ENCODE measurements at regions not wholly inside any gene's neighbourhood (a gene's known extent, or its start where the extent isn't known, plus 50 kb on each side); places are given as distances from the start of the nearest gene placed in this dataset.

DNA sequence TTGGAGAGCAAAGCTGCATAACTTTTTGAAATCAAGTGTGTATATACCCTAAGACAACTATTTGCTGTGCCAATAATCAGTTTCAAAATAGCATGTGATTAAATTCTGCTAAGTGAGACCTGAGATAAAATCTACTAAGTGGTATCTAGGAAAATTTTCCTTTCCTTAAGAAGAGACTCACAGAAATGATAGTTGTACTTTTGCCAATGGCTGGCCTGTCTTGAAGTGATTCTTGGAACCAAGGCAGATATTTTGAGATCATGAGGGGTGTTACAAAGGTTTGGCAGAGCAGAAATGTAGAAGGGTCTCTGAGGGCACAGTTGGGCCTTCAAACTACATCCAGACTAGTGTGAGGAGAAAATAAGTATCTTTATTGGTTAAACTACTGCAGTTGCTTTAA is 902.6 kb upstream of the TENM4 start:
- TF ChIP-seq, protein P1, sequence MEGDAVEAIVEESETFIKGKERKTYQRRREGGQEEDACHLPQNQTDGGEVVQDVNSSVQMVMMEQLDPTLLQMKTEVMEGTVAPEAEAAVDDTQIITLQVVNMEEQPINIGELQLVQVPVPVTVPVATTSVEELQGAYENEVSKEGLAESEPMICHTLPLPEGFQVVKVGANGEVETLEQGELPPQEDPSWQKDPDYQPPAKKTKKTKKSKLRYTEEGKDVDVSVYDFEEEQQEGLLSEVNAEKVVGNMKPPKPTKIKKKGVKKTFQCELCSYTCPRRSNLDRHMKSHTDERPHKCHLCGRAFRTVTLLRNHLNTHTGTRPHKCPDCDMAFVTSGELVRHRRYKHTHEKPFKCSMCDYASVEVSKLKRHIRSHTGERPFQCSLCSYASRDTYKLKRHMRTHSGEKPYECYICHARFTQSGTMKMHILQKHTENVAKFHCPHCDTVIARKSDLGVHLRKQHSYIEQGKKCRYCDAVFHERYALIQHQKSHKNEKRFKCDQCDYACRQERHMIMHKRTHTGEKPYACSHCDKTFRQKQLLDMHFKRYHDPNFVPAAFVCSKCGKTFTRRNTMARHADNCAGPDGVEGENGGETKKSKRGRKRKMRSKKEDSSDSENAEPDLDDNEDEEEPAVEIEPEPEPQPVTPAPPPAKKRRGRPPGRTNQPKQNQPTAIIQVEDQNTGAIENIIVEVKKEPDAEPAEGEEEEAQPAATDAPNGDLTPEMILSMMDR (IDR thresholded peaks at IDR 0.05; ENCODE audit: poor library complexity) = no peak
- TF ChIP-seq EZH2 (IDR thresholded peaks at IDR 0.05; ENCODE audit: borderline replicate concordance) = no peak
